22Rv1 (cell line): ENCODE measurements at regions not wholly inside any gene's neighbourhood (a gene's known extent, or its start where the extent isn't known, plus 50 kb on each side); places are given as distances from the start of the nearest gene placed in this dataset.

Source experiments
- ZFX ChIP-seq: fragments of 450-650 bp; IDR thresholded peaks from 2 replicates; pipeline ENCODE4 v1.6.1; 2017; ENCODE audit warnings: antibody characterized with exemption, borderline replicate concordance
- TF ChIP-seq, protein P1 (sequence below): fragments of 450-650 bp; IDR thresholded peaks from 2 replicates; pipeline ENCODE4 v1.5.1; 2017; ENCODE audit warnings: mild to moderate bottlenecking

DNA sequence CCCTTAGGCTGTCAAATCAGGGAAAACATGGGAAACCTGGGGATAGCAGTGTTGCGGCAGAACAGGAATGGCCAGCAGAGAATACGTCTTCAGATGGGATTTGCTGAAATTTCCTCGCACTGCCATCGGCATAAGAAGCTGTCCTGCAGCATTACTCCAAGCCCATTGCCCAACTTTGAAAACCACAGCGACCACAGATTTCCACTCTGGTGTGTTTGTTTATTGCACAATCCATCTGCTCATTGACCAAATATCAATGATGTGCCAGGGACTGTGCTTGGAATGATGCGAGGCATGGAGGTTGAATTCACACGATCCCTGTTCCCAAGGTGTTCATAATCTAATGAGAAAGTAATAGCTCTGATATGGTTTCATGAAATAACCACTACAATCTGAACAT lies 383.3 kb upstream of the MYT1L start:
- TF ChIP-seq, protein P1, sequence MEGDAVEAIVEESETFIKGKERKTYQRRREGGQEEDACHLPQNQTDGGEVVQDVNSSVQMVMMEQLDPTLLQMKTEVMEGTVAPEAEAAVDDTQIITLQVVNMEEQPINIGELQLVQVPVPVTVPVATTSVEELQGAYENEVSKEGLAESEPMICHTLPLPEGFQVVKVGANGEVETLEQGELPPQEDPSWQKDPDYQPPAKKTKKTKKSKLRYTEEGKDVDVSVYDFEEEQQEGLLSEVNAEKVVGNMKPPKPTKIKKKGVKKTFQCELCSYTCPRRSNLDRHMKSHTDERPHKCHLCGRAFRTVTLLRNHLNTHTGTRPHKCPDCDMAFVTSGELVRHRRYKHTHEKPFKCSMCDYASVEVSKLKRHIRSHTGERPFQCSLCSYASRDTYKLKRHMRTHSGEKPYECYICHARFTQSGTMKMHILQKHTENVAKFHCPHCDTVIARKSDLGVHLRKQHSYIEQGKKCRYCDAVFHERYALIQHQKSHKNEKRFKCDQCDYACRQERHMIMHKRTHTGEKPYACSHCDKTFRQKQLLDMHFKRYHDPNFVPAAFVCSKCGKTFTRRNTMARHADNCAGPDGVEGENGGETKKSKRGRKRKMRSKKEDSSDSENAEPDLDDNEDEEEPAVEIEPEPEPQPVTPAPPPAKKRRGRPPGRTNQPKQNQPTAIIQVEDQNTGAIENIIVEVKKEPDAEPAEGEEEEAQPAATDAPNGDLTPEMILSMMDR: no peak
- TF ChIP-seq ZFX: no peak
